ENCODE measurements at regions not wholly inside any gene's neighbourhood (a gene's known extent, or its start where the extent isn't known, plus 50 kb on each side); places are given as distances from the start of the nearest gene placed in this dataset.
"Not testable (repeated sequence)": the region's sequence is repeated elsewhere in the genome, so short reads cannot be mapped to it uniquely, and the experiment has no call there.

DNA sequence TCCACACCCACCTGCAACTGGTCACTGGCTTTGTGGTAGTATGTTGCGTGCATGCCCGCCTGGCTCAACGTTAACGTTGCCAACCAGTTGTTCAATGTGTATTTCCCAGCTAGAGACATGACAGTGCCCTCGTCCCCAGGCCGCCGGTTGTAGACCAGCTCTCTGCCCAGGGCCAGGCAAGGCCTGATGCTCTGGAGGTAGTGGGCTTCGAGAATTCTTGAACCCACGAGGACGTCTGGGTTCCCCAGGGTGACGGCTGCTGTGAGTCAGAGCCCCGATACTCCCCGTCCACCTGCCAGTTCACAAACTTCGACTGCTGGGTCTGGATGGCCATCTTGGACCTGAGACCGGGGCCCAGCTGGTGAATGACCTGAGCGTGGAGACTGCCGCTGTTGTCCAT is 164.6 kb downstream of the POTEH start:
- TF ChIP-seq, protein P1, sequence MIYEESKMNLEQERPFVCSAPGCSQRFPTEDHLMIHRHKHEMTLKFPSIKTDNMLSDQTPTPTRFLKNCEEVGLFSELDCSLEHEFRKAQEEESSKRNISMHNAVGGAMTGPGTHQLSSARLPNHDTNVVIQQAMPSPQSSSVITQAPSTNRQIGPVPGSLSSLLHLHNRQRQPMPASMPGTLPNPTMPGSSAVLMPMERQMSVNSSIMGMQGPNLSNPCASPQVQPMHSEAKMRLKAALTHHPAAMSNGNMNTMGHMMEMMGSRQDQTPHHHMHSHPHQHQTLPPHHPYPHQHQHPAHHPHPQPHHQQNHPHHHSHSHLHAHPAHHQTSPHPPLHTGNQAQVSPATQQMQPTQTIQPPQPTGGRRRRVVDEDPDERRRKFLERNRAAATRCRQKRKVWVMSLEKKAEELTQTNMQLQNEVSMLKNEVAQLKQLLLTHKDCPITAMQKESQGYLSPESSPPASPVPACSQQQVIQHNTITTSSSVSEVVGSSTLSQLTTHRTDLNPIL (CRISPR knock-in tag; IDR thresholded peaks at IDR 0.05; ENCODE audit: low read depth) = not testable (repeated sequence)
- TF ChIP-seq ARNTL (CRISPR knock-in tag; IDR thresholded peaks at IDR 0.05; ENCODE audit: borderline replicate concordance, low read depth); CSDC2 (CRISPR knock-in tag; IDR thresholded peaks at IDR 0.05); RARB (CRISPR knock-in tag; IDR thresholded peaks at IDR 0.05); ISL1 (CRISPR knock-in tag; IDR thresholded peaks at IDR 0.05); BACH2 (CRISPR knock-in tag; IDR thresholded peaks at IDR 0.05; ENCODE audit: borderline replicate concordance): not testable (repeated sequence)
